ENCODE measurements at regions not wholly inside any gene's neighbourhood (a gene's known extent, or its start where the extent isn't known, plus 50 kb on each side); places are given as distances from the start of the nearest gene placed in this dataset.
"Not testable (repeated sequence)": the region's sequence is repeated elsewhere in the genome, so short reads cannot be mapped to it uniquely, and the experiment has no call there.

GRCh38 chr6:134537765-134538164 lies 219.9 kb upstream of the SGK1 start:
- DNase-seq (ENCODE audit: extremely low read depth, low read depth, low spot score) = not testable (repeated sequence)

- DNase-seq (ENCODE audit: extremely low read depth, low read depth, low spot score) = no peak
Measured at GRCh38 chr6:134537146-134537555, 219.2 kb upstream of the SGK1 start.

GRCh38 chr6:134535831-134536230 lies 217.9 kb upstream of the SGK1 start:
- DNase-seq (ENCODE audit: extremely low read depth, low read depth, low spot score) = no peak

GRCh38 chr6:134534708-134535149 lies 216.8 kb upstream of the SGK1 start:
- no peak for DNase-seq (ENCODE audit: extremely low read depth, low read depth, low spot score)

GRCh38 chr6:134533991-134534390 lies 216.1 kb upstream of the SGK1 start:
- no peak for DNase-seq (ENCODE audit: extremely low read depth, low read depth, low spot score)

GRCh38 chr6:134532694-134533624 lies 215.0 kb upstream of the SGK1 start:
- DNase-seq (ENCODE audit: extremely low read depth, low read depth, low spot score) = no peak

GRCh38 chr6:134531611-134532010 lies 213.7 kb upstream of the SGK1 start:
- DNase-seq (ENCODE audit: extremely low read depth, low read depth, low spot score) = no peak

GRCh38 chr6:134531188-134531551 lies 213.3 kb upstream of the SGK1 start:
- DNase-seq (ENCODE audit: extremely low read depth, low read depth, low spot score) = no peak

- no peak for DNase-seq (ENCODE audit: extremely low read depth, low read depth, low spot score)
Measured at GRCh38 chr6:134529921-134530320, 212.0 kb upstream of the SGK1 start.

- DNase-seq (ENCODE audit: extremely low read depth, low read depth, low spot score) = no peak
Measured at GRCh38 chr6:134529305-134529704, 211.4 kb upstream of the SGK1 start.

- DNase-seq (ENCODE audit: extremely low read depth, low read depth, low spot score) = no peak
Measured at GRCh38 chr6:134527108-134527787, 209.3 kb upstream of the SGK1 start.

GRCh38 chr6:134525190-134525868 lies 207.4 kb upstream of the SGK1 start:
- DNase-seq (ENCODE audit: extremely low read depth, low read depth, low spot score) = no peak

- DNase-seq (ENCODE audit: extremely low read depth, low read depth, low spot score) = no peak
Measured at GRCh38 chr6:134523903-134524650, 206.2 kb upstream of the SGK1 start.

- DNase-seq (ENCODE audit: extremely low read depth, low read depth, low spot score) = no peak
Measured at GRCh38 chr6:134523051-134523450, 205.1 kb upstream of the SGK1 start.

- DNase-seq (ENCODE audit: extremely low read depth, low read depth, low spot score) = no peak
Measured at GRCh38 chr6:134521116-134521501, 203.2 kb upstream of the SGK1 start.

GRCh38 chr6:134520181-134521115 lies 202.5 kb upstream of the SGK1 start:
- no peak for DNase-seq (ENCODE audit: extremely low read depth, low read depth, low spot score)

GRCh38 chr6:134519465-134519864 lies 201.6 kb upstream of the SGK1 start:
- DNase-seq (ENCODE audit: extremely low read depth, low read depth, low spot score) = no peak

- DNase-seq (ENCODE audit: extremely low read depth, low read depth, low spot score) = no peak
Measured at GRCh38 chr6:134517868-134518267, 200.0 kb upstream of the SGK1 start.

- DNase-seq (ENCODE audit: extremely low read depth, low read depth, low spot score) = no peak
Measured at GRCh38 chr6:134517145-134517658, 199.3 kb upstream of the SGK1 start.

Data from glomerular endothelial cell (primary cell).